Occipital lobe (tissue), 1 donor: ENCODE measurements at regions not wholly inside any gene's neighbourhood (a gene's known extent, or its start where the extent isn't known, plus 50 kb on each side); places are given as distances from the start of the nearest gene placed in this dataset.
"Not testable (repeated sequence)": the region's sequence is repeated elsewhere in the genome, so short reads cannot be mapped to it uniquely, and the experiment has no call there.

Source experiments
- DNase-seq: peaks from one replicate; lab custom pipeline; 2025; lab: John Stamatoyannopoulos, UW

GRCh38 chr2:61774351-61774750 is 79.5 kb downstream of the FAM161A start:
- no peak for DNase-seq

- no peak for DNase-seq
Measured at GRCh38 chr2:61771904-61772845, 81.7 kb downstream of the FAM161A start.

- no peak for DNase-seq
Measured at GRCh38 chr2:61770746-61771145, 83.1 kb downstream of the FAM161A start.

- DNase-seq, result no peak
Measured at GRCh38 chr2:61770298-61770697, 83.6 kb downstream of the FAM161A start.

- no peak for DNase-seq
Measured at GRCh38 chr2:61769093-61769675, 84.7 kb downstream of the FAM161A start.

- peak; percentile 97 for DNase-seq
Measured at GRCh38 chr2:61764035-61764800, 89.6 kb downstream of the FAM161A start.

GRCh38 chr2:61763605-61764034 is 90.2 kb downstream of the FAM161A start:
- DNase-seq, result peak; percentile 84

GRCh38 chr2:61762292-61762691 is 91.6 kb downstream of the FAM161A start:
- no peak for DNase-seq

- DNase-seq, result no peak
Measured at GRCh38 chr2:61759718-61760117, 94.1 kb downstream of the FAM161A start.

- no peak for DNase-seq
Measured at GRCh38 chr2:61759005-61759404, 94.9 kb downstream of the FAM161A start.

- no peak for DNase-seq
Measured at GRCh38 chr2:61758159-61758558, 95.7 kb downstream of the FAM161A start.

- DNase-seq, result no peak
Measured at GRCh38 chr2:61753512-61753911, 100.3 kb downstream of the FAM161A start.

- no peak for DNase-seq
Measured at GRCh38 chr2:61750624-61751023, 103.2 kb downstream of the FAM161A start.

GRCh38 chr2:61742955-61743354 is 110.9 kb downstream of the FAM161A start:
- DNase-seq, result no peak

GRCh38 chr2:61737841-61738240 is 116.0 kb downstream of the FAM161A start:
- DNase-seq, result no peak

GRCh38 chr2:61736953-61737352 is 116.9 kb downstream of the FAM161A start:
- no peak for DNase-seq

GRCh38 chr2:61733563-61733962 is 120.3 kb downstream of the FAM161A start:
- peak; percentile 3 for DNase-seq

GRCh38 chr2:61732787-61733186 is 121.1 kb downstream of the FAM161A start:
- DNase-seq, result no peak

GRCh38 chr2:61727746-61728145 is 126.1 kb downstream of the FAM161A start:
- no peak for DNase-seq

- no peak for DNase-seq
Measured at GRCh38 chr2:61726456-61727209, 127.2 kb downstream of the FAM161A start.

GRCh38 chr2:61723364-61723763 is 130.5 kb downstream of the FAM161A start:
- DNase-seq, result not testable (repeated sequence)
